Activated CD4-positive, alpha-beta T cell treated with anti-CD3 and anti-CD28 coated beads for 4 hours (primary cell): ENCODE measurements at regions not wholly inside any gene's neighbourhood (a gene's known extent, or its start where the extent isn't known, plus 50 kb on each side); places are given as distances from the start of the nearest gene placed in this dataset.

Experiments
- DNase-seq, 2 donors: peaks; one replicate each; pipeline ENCODE4 v3.0.0-alpha.2; 2020

GRCh38 chr17:73754886-73755400 lies 110.7 kb upstream of the SDK2 start:
- no peak for DNase-seq

- no peak for DNase-seq
Measured at GRCh38 chr17:73757420-73757819, 113.2 kb upstream of the SDK2 start.

DNA sequence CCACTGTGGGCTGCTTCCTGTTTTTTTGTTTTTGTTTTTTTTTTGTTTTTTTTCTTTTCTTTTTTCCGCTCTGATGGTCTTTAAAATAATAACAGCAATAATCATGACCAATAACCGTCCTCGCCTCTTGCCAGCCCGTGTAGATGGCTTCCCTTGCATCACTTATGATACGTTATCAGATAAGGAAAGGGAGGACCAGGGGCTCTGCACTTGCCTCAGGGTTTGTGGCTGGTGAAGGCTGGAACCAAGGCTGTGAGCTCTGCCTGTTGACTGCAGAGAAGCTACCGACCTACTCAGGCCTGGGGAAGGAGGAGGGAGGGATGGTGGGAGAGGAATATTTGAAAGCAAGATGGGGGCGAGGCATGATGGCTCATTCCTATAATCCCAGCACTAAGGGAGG lies 114.0 kb upstream of the SDK2 start:
- no peak for DNase-seq

GRCh38 chr17:73759324-73759723 lies 115.1 kb upstream of the SDK2 start:
- DNase-seq, result no peak

DNA sequence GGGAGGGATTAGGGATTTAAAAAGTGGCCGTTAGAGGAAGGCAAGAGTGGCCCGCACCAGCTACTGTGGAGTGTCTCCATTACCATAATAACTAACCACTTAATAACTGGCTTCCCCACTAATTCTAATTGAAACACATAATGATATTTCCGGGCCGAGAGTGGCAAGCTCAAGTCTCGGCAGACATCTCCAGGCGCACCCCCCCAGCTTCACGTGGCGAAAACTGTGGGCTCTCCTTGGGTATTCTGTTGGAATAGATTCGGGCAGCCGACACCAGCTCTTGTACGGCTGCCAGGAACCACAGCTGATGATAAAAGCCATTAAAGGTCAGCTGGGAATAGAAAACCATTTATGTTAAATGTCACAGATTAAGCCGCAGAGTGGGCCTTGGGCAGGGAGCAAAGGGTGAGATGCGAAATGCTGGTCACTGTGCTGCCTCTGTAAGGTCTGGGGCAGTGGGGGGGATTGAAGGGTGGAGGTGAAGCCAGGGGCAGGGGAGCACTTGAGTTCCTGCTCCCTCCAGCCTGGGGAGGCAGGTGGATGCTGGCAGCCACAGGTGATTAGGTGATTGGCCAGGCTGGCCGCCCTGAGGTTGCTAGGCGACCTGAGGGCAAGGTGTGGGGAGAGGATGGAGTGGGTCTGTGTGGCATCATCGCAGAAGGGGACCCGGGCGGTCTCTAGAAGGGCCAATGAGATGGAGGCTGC lies 115.6 kb upstream of the SDK2 start:
- no peak for DNase-seq

DNA sequence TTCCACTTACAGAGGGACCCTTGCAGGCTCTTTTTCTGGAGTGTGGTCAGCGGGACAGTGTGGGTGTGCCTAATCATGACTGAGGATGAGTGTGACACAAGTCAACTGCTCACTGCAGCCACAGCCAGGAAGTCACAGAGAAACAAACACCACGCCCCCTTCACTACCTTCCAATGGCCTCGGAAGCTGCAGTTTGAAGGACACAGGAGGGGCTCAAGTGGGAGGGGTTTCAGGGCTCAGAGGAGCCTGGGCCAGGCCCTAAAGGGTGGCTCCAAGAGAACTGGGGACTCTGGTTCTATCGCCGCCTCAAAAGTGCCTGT lies 116.2 kb upstream of the SDK2 start:
- no peak for DNase-seq

DNA sequence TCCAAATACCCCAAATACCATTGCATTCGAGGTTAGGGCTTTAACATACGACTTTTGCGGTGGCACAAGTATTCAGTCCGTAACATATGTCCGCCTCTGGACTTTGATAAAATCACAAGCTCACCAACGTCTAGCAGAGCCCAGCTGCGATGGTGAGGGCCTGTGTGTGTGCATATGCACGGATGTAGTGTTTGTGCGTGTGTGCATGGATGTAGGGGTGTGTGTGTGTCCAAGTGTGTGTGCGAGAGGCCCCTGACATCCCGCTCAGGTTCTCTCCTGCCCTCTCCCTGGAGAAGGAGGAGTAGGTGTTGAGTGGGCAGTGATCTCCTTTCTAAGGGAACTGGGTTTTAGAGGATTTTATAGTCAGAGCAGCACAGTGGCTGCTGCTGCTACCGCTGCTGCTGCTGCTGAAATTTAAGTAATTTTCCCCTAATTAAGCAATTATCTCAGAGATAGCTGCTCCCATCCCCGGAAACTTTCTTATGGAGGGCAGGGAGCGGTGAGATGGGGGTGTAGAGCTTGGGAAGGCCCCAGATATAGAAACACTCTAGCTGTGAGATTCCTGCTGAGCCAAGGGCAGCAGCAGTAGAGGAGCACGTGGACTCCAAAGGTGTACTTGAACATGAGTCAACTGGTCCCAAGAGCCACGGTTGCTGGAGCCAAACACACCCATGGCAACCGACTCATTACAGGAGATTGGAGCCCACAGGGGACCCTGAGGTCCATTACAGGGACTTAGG lies 121.7 kb upstream of the SDK2 start:
- no peak for DNase-seq

DNA sequence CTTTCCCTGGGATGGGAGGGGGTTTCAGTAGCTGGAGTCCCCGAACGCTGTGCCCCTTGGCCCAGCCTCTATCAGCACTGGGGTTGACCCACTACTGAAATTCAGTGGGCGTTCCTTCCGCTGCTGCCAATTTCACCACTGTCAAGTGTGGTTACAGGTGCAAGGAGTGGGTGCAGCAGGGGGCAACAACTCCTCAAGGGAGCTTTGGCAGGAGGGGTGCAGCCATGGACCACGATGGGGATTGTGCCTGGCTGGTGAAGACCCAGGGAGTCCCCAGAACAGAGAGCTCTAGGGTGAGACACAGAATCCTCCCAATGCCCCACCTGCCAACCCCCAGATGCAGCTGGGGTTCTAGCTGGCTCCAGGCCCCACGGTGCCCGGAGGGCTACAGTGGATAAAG lies 123.5 kb upstream of the SDK2 start:
- DNase-seq, result no peak

DNA sequence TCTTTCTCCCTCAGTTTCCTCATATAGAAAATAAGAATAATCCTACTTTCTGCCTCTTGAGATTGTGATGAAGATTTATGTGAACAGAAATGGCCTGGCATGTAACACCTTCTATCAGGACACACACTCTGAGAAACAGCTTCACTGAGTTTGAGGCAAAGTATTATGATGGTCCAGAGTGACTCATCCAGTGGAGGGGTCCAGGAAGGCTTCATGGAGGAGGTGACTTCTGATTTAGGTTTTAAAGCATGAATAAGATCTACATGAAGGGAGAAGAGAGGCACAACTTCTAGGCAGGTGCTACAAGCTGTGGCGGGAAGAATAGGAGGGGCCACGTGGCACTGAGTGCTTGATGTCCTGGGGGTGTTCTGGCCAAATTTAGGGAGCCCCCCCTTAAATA lies 124.4 kb upstream of the SDK2 start:
- no peak for DNase-seq

- DNase-seq, result no peak
Measured at GRCh38 chr17:73769479-73769878, 125.2 kb upstream of the SDK2 start.

DNA sequence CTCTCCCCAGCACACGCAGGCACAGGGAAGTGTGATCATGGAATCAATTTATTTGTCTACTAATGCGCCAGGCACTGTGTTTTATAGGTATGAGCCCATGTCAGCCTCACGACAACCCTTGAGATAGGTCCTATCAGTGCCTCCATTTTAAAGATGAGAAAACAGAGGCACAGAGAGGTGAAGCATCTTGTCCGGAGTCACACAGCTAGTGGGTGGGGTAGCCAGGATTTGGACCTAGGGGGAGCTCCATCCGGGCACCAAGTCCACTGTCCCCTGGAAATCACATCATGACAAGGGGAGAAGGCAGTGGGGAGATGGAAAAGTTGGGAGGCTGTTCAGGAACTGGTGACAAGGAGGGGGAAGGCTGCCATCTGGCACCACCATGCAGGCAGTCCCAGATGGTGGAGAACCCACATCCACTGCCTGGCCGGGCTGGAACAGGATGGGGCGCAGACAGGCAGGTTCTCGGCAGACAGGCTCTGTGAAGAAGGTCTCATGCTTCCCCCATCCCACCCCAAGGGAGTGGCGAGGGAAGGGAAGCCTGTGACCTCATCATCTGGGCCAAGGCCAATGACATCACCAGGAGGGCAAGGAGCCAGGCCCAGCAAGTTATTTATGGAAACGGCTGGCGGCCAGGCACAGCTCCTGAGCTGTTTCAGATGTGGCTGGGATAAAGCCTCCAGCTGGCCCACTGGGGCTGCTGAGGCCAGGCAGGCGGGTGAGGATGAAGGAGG lies 126.0 kb upstream of the SDK2 start:
- no peak for DNase-seq

- DNase-seq, result no peak
Measured at GRCh38 chr17:73770849-73771229, 126.6 kb upstream of the SDK2 start.

DNA sequence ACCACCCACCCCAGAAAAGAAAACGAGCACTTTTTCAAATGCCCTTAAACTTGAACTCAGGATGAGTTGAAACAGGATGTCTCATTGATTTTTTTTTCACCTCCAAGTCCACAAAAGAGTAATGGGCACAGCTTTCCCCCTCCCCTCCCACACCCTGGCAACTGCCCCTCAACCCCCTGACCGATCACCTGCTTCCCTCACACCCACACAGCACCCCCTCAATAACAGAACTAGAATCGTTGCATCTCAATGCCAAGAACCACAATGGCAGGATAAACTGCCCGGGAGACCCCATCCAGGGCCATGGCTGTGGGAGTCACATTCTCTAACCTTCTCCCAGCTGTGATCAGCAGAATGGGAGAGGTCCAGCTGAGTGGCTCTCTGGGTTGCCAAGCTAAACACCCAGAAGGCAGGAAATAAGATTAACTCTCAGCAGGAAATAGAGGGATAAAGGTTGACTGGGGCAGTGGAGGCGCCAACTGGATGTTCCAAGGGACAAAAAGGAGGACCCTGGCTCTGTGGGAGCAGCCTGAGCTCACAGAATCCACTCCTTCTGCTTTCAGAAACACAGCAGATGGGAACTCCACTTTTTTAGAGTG lies 128.0 kb upstream of the SDK2 start:
- no peak for DNase-seq

DNA sequence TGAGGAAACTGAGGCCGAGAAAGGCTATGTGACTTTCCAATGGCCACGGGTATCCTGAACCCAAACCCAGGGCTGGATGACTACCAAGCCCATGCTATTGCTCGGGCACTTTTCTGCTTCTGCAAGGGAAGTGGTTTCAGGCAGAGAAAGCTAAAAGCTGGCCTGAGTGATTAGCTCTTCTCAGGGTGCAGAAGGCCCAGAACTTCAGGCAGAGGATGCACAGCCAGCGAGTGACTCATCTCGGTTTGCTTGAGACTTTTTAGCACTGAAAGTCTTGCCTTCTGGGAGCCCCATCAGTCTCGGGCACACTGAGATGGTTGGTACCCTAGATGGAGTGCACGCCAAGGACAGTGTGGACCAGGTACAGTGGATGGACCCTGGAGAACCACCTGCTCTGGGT lies 129.5 kb upstream of the SDK2 start:
- DNase-seq, result no peak

GRCh38 chr17:73774852-73775251 lies 130.6 kb upstream of the SDK2 start:
- no peak for DNase-seq

GRCh38 chr17:73776351-73777130 lies 132.3 kb upstream of the SDK2 start:
- DNase-seq, result no peak

- no peak for DNase-seq
Measured at GRCh38 chr17:73777131-73777449, 132.8 kb upstream of the SDK2 start.

DNA sequence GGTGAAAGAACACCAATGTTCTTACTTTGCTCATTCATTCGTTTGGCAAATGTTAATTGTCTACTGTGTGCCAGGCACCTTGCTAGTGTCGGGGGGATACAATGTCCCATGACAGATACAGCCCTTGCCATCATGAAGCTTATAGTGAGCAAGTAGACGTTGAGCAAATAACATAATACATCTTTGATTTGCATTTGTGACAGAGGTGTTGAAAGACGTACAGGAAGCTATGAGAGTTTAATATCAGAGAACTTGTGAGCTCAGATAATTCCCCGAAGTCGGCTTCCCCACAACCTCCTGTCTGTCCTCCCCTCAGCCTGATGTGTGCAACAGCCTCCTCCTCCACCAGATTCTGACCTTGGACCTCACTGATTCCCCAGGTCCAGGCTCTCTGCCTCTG lies 138.0 kb upstream of the SDK2 start:
- no peak for DNase-seq

DNA sequence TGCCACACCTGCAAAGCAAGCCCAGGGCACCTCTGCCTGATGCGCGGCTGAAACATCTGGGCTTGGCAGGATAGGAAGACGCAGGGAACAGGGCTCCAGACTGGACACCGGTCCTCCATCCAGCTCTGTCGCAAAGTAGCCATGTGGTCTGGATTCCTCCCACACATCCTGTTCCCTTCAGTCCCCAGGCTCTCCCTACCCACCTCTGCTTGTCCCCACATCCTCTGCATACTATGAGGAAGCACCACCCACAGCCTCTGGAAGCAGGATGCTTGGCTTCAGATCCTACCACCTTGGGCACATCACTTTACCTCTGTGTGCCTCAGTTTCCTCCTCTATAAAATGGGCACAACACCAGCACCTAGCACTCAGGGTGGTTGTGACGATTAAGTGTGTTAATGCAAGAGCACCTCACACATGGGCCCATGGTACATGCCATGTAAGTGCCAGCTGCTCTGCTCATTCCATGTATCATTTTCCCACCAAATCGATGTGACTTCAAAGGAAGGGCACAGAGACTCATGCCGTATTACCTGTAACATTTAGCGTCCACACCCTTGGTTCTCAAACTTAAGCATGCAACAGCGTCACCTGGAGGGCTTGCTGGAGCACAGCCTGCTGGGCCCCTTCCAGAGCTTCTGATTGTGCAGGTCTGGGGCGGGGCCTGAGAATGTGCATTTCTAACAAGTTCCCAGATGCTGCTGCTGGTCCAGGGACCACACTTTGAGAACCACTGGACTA lies 138.6 kb upstream of the SDK2 start:
- DNase-seq, result no peak

GRCh38 chr17:73783382-73783766 lies 139.1 kb upstream of the SDK2 start:
- DNase-seq, result no peak

GRCh38 chr17:73783945-73784603 lies 139.8 kb upstream of the SDK2 start:
- no peak for DNase-seq

DNA sequence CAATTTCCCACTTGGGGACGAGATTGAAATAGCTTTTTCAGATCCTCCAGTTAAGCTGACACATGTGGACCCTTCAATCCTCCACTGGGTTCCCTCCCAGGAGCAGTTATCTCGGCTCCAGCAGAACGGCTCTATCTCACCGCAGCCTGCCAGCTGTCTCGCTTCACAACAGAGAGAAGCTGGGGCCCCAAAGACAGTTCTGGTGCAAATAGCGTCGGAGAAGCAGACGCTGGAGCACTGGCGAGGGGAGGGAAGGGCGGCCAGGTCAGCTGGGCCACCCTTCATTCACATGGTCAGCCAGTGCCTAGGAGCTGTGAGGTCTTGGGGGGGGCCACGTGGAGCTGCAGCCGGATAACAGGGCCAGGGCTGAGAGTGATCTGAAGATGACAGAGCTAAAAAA lies 141.3 kb upstream of the SDK2 start:
- DNase-seq, result no peak
